Suprapubic skin (tissue), 4 donors: ENCODE measurements at regions not wholly inside any gene's neighbourhood (a gene's known extent, or its start where the extent isn't known, plus 50 kb on each side); places are given as distances from the start of the nearest gene placed in this dataset.

Experiments used
- POLR2A ChIP-seq, 2 donors: fragments of 450-650 bp; IDR thresholded peaks; one replicate each; pipeline ENCODE4 v1.6.1; 2017; ENCODE audit warnings: antibody characterized with exemption in 2 of 2, mild to moderate bottlenecking in 2 of 2, moderate library complexity in 2 of 2
- POLR2AphosphoS5 ChIP-seq, 3 donors: sonication (generic); formaldehyde crosslinking; IDR thresholded peaks; one replicate each; pipeline ENCODE4 v1.6.1; 2017; ENCODE audit warnings: antibody characterized with exemption in 3 of 3
- TF ChIP-seq, protein P1 (sequence below), 2 donors: fragments of 200-600 bp in 1 of 2; fragments of 450-650 bp in 1 of 2; sonication (generic) in 1 of 2; IDR thresholded peaks; one replicate each; pipeline ENCODE4 v1.5.1; 2016 to 2019; ENCODE audit warnings: antibody characterized with exemption in 2 of 2, mild to moderate bottlenecking in 1 of 2, moderate library complexity in 1 of 2

DNA sequence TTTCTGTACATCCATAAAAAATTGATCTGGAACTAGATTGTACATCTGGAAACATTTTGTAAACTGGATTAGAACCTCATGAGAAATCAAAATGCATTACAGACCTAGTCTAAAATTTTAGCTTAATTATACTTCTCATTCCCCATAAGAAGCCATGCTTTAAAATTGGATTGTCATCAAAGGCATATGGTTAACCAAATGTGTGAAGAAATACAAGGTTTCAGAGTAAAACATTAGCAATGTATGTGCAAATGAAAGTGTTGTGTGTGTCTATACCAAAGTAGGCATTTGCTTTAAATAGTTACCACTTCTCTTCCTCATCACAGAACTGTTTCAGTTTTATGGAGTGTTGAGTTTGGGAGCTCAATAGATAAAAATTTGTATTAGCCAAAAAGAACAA is 968.7 kb downstream of the EPHA3 start:
- TF ChIP-seq, protein P1, sequence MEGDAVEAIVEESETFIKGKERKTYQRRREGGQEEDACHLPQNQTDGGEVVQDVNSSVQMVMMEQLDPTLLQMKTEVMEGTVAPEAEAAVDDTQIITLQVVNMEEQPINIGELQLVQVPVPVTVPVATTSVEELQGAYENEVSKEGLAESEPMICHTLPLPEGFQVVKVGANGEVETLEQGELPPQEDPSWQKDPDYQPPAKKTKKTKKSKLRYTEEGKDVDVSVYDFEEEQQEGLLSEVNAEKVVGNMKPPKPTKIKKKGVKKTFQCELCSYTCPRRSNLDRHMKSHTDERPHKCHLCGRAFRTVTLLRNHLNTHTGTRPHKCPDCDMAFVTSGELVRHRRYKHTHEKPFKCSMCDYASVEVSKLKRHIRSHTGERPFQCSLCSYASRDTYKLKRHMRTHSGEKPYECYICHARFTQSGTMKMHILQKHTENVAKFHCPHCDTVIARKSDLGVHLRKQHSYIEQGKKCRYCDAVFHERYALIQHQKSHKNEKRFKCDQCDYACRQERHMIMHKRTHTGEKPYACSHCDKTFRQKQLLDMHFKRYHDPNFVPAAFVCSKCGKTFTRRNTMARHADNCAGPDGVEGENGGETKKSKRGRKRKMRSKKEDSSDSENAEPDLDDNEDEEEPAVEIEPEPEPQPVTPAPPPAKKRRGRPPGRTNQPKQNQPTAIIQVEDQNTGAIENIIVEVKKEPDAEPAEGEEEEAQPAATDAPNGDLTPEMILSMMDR (IDR thresholded peaks at IDR 0.05), result no peak
- no peak for TF ChIP-seq POLR2AphosphoS5 (IDR thresholded peaks at IDR 0.05)
- no peak for TF ChIP-seq POLR2A (IDR thresholded peaks at IDR 0.05)
